G401.6 (cell line): ENCODE measurements at regions not wholly inside any gene's neighbourhood (a gene's known extent, or its start where the extent isn't known, plus 50 kb on each side); places are given as distances from the start of the nearest gene placed in this dataset.

Source experiments
- FAIRE-seq: peaks from 2 replicates; lab custom pipeline; 2012; peaks lifted over from hg19 to GRCh38; lab: Jason Lieb, UNC

- no peak for FAIRE-seq
Measured at GRCh38 chr5:165119175-165119574, 1613.8 kb downstream of the MAT2B start.

GRCh38 chr5:165126598-165126997, 1621.2 kb downstream of the MAT2B start:
- FAIRE-seq: no peak

GRCh38 chr5:165127941-165128340, 1622.5 kb downstream of the MAT2B start:
- FAIRE-seq: no peak

- no peak for FAIRE-seq
Measured at GRCh38 chr5:165130656-165131055, 1625.2 kb downstream of the MAT2B start.

- FAIRE-seq: no peak
Measured at GRCh38 chr5:165134155-165134554, 1628.7 kb downstream of the MAT2B start.

- FAIRE-seq: no peak
Measured at GRCh38 chr5:165135565-165135964, 1630.1 kb downstream of the MAT2B start.

- no peak for FAIRE-seq
Measured at GRCh38 chr5:165137701-165138100, 1632.3 kb downstream of the MAT2B start.

- FAIRE-seq: no peak
Measured at GRCh38 chr5:165138236-165138635, 1632.8 kb downstream of the MAT2B start.

GRCh38 chr5:165139262-165139661, 1633.8 kb downstream of the MAT2B start:
- no peak for FAIRE-seq

GRCh38 chr5:165139721-165140120, 1634.3 kb downstream of the MAT2B start:
- FAIRE-seq: no peak

- no peak for FAIRE-seq
Measured at GRCh38 chr5:165143741-165144140, 1638.3 kb downstream of the MAT2B start.

GRCh38 chr5:165149431-165149830, 1644.0 kb downstream of the MAT2B start:
- FAIRE-seq: no peak

GRCh38 chr5:165152058-165152457, 1646.6 kb downstream of the MAT2B start:
- FAIRE-seq: no peak

GRCh38 chr5:165157219-165157618, 1651.8 kb downstream of the MAT2B start:
- FAIRE-seq: no peak

GRCh38 chr5:165161204-165161603, 1655.8 kb downstream of the MAT2B start:
- FAIRE-seq: no peak

GRCh38 chr5:165163861-165164260, 1658.4 kb downstream of the MAT2B start:
- no peak for FAIRE-seq

GRCh38 chr5:165173651-165174050, 1668.2 kb downstream of the MAT2B start:
- FAIRE-seq: no peak

GRCh38 chr5:165175041-165175440, 1669.6 kb downstream of the MAT2B start:
- FAIRE-seq: no peak

- FAIRE-seq: no peak
Measured at GRCh38 chr5:165184183-165184582, 1678.8 kb downstream of the MAT2B start.

GRCh38 chr5:165185716-165186115, 1680.3 kb downstream of the MAT2B start:
- no peak for FAIRE-seq

GRCh38 chr5:165187815-165188214, 1682.4 kb downstream of the MAT2B start:
- FAIRE-seq: no peak

GRCh38 chr5:165188556-165189175, 1683.2 kb downstream of the MAT2B start:
- FAIRE-seq: no peak

- no peak for FAIRE-seq
Measured at GRCh38 chr5:165196961-165197360, 1691.5 kb downstream of the MAT2B start.

- no peak for FAIRE-seq
Measured at GRCh38 chr5:165201369-165201768, 1696.0 kb downstream of the MAT2B start.
